GM12878 (cell line): ENCODE measurements at regions not wholly inside any gene's neighbourhood (a gene's known extent, or its start where the extent isn't known, plus 50 kb on each side); places are given as distances from the start of the nearest gene placed in this dataset.

Source experiments
- ATAC-seq: fragments of 200-7000 bp; cut with Tn5 transposase; 3 replicates; pipeline ENCODE4 v1.9.1; 2020; ENCODE audit warnings: mild to moderate bottlenecking, moderate library complexity
- BruUV-seq: library from RNA; stranded (reverse); fragments of 400-500 nt; replicated peaks from 2 replicates; lab custom pipeline; 2021; lab: Mats Ljungman, UMichigan
- CTCF ChIA-PET: fragments of 300-600 bp; sonication (Branson Sonifier 250); formaldehyde crosslinking; extraction: SDS; loops from one replicate; lab custom pipeline; 2021; ENCODE audit warnings: inconsistent platforms; lab: Yijun Ruan, JAX
- POLR2A ChIA-PET: fragments of 350-600 bp; formaldehyde crosslinking; extraction: SDS; loops from one replicate; lab custom pipeline; 2021; ENCODE audit warnings: inconsistent platforms; lab: Charles Lee
- RAD21 ChIA-PET: fragments of 300-600 bp; sonication (Branson Sonifier 250); formaldehyde crosslinking; loops from one replicate; lab custom pipeline; 2023; ENCODE audit warnings: antibody characterized with exemption; ENCODE audit not compliant: unreplicated experiment; lab: Charles Lee
- SMC1A ChIA-PET: fragments of 300-600 bp; sonication (Branson Sonifier 250); formaldehyde crosslinking; loops from one replicate; lab custom pipeline; 2023; ENCODE audit not compliant: unreplicated experiment, uncharacterized antibody; lab: Charles Lee
- DNase-seq: peaks from one replicate; pipeline ENCODE4 v3.0.0-alpha.2; 2011; ENCODE audit warnings: low read depth, low spot score
- FAIRE-seq: peaks from 3 replicates; lab custom pipeline; 2011; peaks lifted over from hg19 to GRCh38; lab: Jason Lieb, UNC
- H2AFZ ChIP-seq: 2 replicates; pipeline ENCODE4 v1.6.0; 2011; ENCODE audit warnings: low read depth, low read length, control low read depth; ENCODE audit not compliant: control insufficient read depth
- H3K27ac ChIP-seq: 2 replicates; pipeline ENCODE4 v1.5.1; 2011; ENCODE audit warnings: control low read depth; ENCODE audit not compliant: control insufficient read depth, insufficient read depth
- H3K27me3 ChIP-seq, 2 experiments: replicated peaks in 1 of 2; 2 replicates each; pipeline versions ENCODE4 v1.6.0 to v1.6.1; 2011; ENCODE audit warnings: low read length in 1 of 2; ENCODE audit not compliant: control insufficient read depth in 2 of 2, insufficient read depth in 2 of 2
- H3K36me3 ChIP-seq, 2 experiments: 2 replicates each; pipeline ENCODE4 v1.5.1; 2011; ENCODE audit warnings: low read length in 1 of 2; ENCODE audit not compliant: control insufficient read depth in 2 of 2, insufficient read depth in 2 of 2
- H3K4me1 ChIP-seq: 2 replicates; pipeline ENCODE4 v1.6.1; 2011; ENCODE audit warnings: mild to moderate bottlenecking, low read length, moderate library complexity, mixed read lengths; ENCODE audit not compliant: control insufficient read depth, insufficient read depth
- H3K4me2 ChIP-seq: 2 replicates; pipeline ENCODE4 v1.6.0; 2011; ENCODE audit warnings: control low read depth; ENCODE audit not compliant: control insufficient read depth, insufficient read depth
- H3K4me3 ChIP-seq: fragments of 200-600 bp; sonication (generic); 2 replicates; pipeline ENCODE4 v1.5.1; 2016
- H3K79me2 ChIP-seq: 2 replicates; pipeline ENCODE4 v1.6.0; 2011; ENCODE audit warnings: low read length; ENCODE audit not compliant: control insufficient read depth, insufficient read depth
- H3K9ac ChIP-seq: 2 replicates; pipeline ENCODE4 v1.8.0; 2011; ENCODE audit warnings: low read length, control low read depth, mixed read lengths; ENCODE audit not compliant: control insufficient read depth, insufficient read depth
- H3K9me3 ChIP-seq: replicated peaks from 3 replicates; pipeline ENCODE4 v1.5.1; 2011; ENCODE audit warnings: mild to moderate bottlenecking, low read length; ENCODE audit not compliant: control insufficient read depth, insufficient read depth
- H4K20me1 ChIP-seq: 2 replicates; pipeline ENCODE4 v1.6.0; 2011; ENCODE audit not compliant: control insufficient read depth, insufficient read depth
- BMI1 ChIP-seq: fragments of 450-650 bp; IDR thresholded peaks from 2 replicates; pipeline ENCODE4 v1.6.1; 2016; ENCODE audit warnings: mild to moderate bottlenecking, moderate library complexity, borderline replicate concordance
- BRCA1 ChIP-seq: IDR thresholded peaks from 2 replicates; pipeline ENCODE4 v1.6.1; 2011; ENCODE audit warnings: low read depth, low read length, improper control_type of control experiment
- CEBPZ ChIP-seq: fragments of 150-350 bp; IDR thresholded peaks from 2 replicates; pipeline ENCODE4 v1.6.1; 2016; ENCODE audit warnings: low read depth, low read length
- ELK1 ChIP-seq: IDR thresholded peaks from 2 replicates; pipeline ENCODE4 v1.6.1; 2012; ENCODE audit warnings: low read depth, low read length, improper control_type of control experiment
- IRF5 ChIP-seq: fragments of 450-650 bp; IDR thresholded peaks from 2 replicates; pipeline ENCODE4 v1.6.1; 2017; ENCODE audit warnings: borderline replicate concordance
- KAT2A ChIP-seq: conservative IDR thresholded peaks from 2 replicates; pipeline ENCODE4 v1.6.1; 2011; ENCODE audit warnings: low read depth, low read length; ENCODE audit not compliant: control insufficient read depth
- KDM1A ChIP-seq: fragments of 200-600 bp; sonication (generic); IDR thresholded peaks from 2 replicates; pipeline ENCODE4 v1.6.1; 2016; ENCODE audit warnings: borderline replicate concordance
- NFIC ChIP-seq: IDR thresholded peaks from 2 replicates; pipeline ENCODE4 v1.6.1; 2012; ENCODE audit warnings: low read depth, mild to moderate bottlenecking, inconsistent platforms, low read length, moderate library complexity
- POLR2AphosphoS5 ChIP-seq: IDR thresholded peaks from 2 replicates; pipeline ENCODE4 v1.6.1; 2011; ENCODE audit warnings: mild to moderate bottlenecking, low read length, inconsistent platforms
- POU2F2 ChIP-seq: IDR thresholded peaks from 3 replicates; pipeline ENCODE4 v1.6.1; 2011; ENCODE audit warnings: low read depth, mild to moderate bottlenecking, low read length, borderline replicate concordance
- SUZ12 ChIP-seq: fragments of 200-600 bp; sonication (generic); IDR thresholded peaks from one replicate; pipeline ENCODE4 v1.6.1; 2018; ENCODE audit warnings: antibody characterized with exemption, mild to moderate bottlenecking; ENCODE audit not compliant: unreplicated experiment
- TAF1 ChIP-seq: IDR thresholded peaks from 2 replicates; pipeline ENCODE4 v1.6.1; 2011; ENCODE audit warnings: mild to moderate bottlenecking, low read depth, low read length, borderline replicate concordance
- WGBS: methylation state at CpG from one replicate; pipeline ENCODE4 v1.1.6; 2016; ENCODE audit warnings: low lambda C conversion rate; ENCODE audit not compliant: insufficient replicate concordance, insufficient coverage; ENCODE audit errors: missing lambda C conversion rate; 5-methylcytosine and 5-hydroxymethylcytosine counted together
- in situ Hi-C: fragments of 300-500 bp; cut with MboI; formaldehyde crosslinking; loops from 9 replicates; pipeline ENCODE4 v1.14.3; 2018; ENCODE audit warnings: mixed read lengths
- intact Hi-C: fragments of 100-400 bp; cut with micrococcal nuclease; formaldehyde crosslinking; loops from one replicate; pipeline ENCODE4 v1.14.2; 2022; ENCODE audit not compliant: unreplicated experiment
- TF ChIP-seq, protein P1 (sequence below): fragments of 450-650 bp; formaldehyde crosslinking; IDR thresholded peaks from 2 replicates; pipeline ENCODE4 v1.4.0; 2020; ENCODE audit warnings: mild to moderate bottlenecking, moderate library complexity

- no peak for FAIRE-seq
- H3K4me2 ChIP-seq: no peak overlapping the region
- no peaks in the 10 kb centered on the region; the same call in 1 of the 3 replicates for H3K9me3 ChIP-seq
- H4K20me1 ChIP-seq: no peaks in the 10 kb centered on the region
- CTCF ChIA-PET: no interaction called here
- intact Hi-C loops: no loop called here
- TF ChIP-seq TAF1 (no peak), BRCA1 (no peak), KDM1A (no peak), NFIC (no peak), CEBPZ (no peak), POU2F2 (no peak), BMI1 (no peak), POLR2AphosphoS5 (no peak), KAT2A (no peak), IRF5 (no peak), ELK1 (no peak), SUZ12 (no peak)
- TF ChIP-seq, protein P1, sequence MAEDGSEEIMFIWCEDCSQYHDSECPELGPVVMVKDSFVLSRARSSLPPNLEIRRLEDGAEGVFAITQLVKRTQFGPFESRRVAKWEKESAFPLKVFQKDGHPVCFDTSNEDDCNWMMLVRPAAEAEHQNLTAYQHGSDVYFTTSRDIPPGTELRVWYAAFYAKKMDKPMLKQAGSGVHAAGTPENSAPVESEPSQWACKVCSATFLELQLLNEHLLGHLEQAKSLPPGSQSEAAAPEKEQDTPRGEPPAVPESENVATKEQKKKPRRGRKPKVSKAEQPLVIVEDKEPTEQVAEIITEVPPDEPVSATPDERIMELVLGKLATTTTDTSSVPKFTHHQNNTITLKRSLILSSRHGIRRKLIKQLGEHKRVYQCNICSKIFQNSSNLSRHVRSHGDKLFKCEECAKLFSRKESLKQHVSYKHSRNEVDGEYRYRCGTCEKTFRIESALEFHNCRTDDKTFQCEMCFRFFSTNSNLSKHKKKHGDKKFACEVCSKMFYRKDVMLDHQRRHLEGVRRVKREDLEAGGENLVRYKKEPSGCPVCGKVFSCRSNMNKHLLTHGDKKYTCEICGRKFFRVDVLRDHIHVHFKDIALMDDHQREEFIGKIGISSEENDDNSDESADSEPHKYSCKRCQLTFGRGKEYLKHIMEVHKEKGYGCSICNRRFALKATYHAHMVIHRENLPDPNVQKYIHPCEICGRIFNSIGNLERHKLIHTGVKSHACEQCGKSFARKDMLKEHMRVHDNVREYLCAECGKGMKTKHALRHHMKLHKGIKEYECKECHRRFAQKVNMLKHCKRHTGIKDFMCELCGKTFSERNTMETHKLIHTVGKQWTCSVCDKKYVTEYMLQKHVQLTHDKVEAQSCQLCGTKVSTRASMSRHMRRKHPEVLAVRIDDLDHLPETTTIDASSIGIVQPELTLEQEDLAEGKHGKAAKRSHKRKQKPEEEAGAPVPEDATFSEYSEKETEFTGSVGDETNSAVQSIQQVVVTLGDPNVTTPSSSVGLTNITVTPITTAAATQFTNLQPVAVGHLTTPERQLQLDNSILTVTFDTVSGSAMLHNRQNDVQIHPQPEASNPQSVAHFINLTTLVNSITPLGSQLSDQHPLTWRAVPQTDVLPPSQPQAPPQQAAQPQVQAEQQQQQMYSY: no peak
- TF ChIP-seq, all 136 proteins: peak for 0
- Histone ChIP-seq H3K9ac (no peak overlapping the region), H2AFZ (no peak overlapping the region), H3K27ac (no peak overlapping the region), H3K4me3 (no peak overlapping the region), H3K27me3 (peaks cover 0 to 3% of the 10 kb centered on the region in 2 experiments; a peak in 1 of 4 replicates), H3K36me3 (no peaks in the 10 kb centered on the region), H3K4me1 (no peaks in the 10 kb centered on the region), H3K79me2 (no peaks in the 10 kb centered on the region)
- in situ Hi-C loops: no loop called here
- POLR2A ChIA-PET: no interaction called here
- 56% methylated on average over 2 of the region's 2 CpGs for WGBS
- no TSS peak for BruUV-seq
- SMC1A ChIA-PET: no interaction called here
- no peak for ATAC-seq
- DNase-seq: no peak
- RAD21 ChIA-PET: no interaction called here
Observed at GRCh38 chr3:30493911-30494311, 112.5 kb upstream of the TGFBR2 start.
